ENCODE measurements at regions not wholly inside any gene's neighbourhood (a gene's known extent, or its start where the extent isn't known, plus 50 kb on each side); places are given as distances from the start of the nearest gene placed in this dataset.
A peak's percentile ranks its signal among the peaks of the same experiment; 100 is the strongest.
"Not testable (repeated sequence)": the region's sequence is repeated elsewhere in the genome, so short reads cannot be mapped to it uniquely, and the experiment has no call there.

GRCh38 chr10:117458571-117458970 lies 83.3 kb upstream of the PDZD8 start:
- no peak for DNase-seq (ENCODE audit: extremely low read depth in 1 of 2, low read depth in 1 of 2)

- no peak for DNase-seq (ENCODE audit: extremely low read depth in 1 of 2, low read depth in 1 of 2)
These were observed 82.7 kb upstream of the PDZD8 start for GRCh38 chr10:117457932-117458331.

GRCh38 chr10:117457071-117457810 lies 82.0 kb upstream of the PDZD8 start:
- no peak for DNase-seq (ENCODE audit: extremely low read depth in 1 of 2, low read depth in 1 of 2)

GRCh38 chr10:117455346-117455745 lies 80.1 kb upstream of the PDZD8 start:
- DNase-seq (ENCODE audit: extremely low read depth in 1 of 2, low read depth in 1 of 2), result no peak

- DNase-seq (ENCODE audit: extremely low read depth in 1 of 2, low read depth in 1 of 2), result no peak
These were observed 79.3 kb upstream of the PDZD8 start for GRCh38 chr10:117454502-117454901.

- DNase-seq (ENCODE audit: extremely low read depth in 1 of 2, low read depth in 1 of 2), result not testable (repeated sequence)
These were observed 78.2 kb upstream of the PDZD8 start for GRCh38 chr10:117453484-117453883.

- no peak for DNase-seq (ENCODE audit: extremely low read depth in 1 of 2, low read depth in 1 of 2)
These were observed 75.7 kb upstream of the PDZD8 start for GRCh38 chr10:117450940-117451339.

GRCh38 chr10:117449636-117450035 lies 74.4 kb upstream of the PDZD8 start:
- DNase-seq (ENCODE audit: extremely low read depth in 1 of 2, low read depth in 1 of 2), result no peak

GRCh38 chr10:117448802-117449201 lies 73.6 kb upstream of the PDZD8 start:
- no peak for DNase-seq (ENCODE audit: extremely low read depth in 1 of 2, low read depth in 1 of 2)

GRCh38 chr10:117445992-117446391 lies 70.8 kb upstream of the PDZD8 start:
- no peak for DNase-seq (ENCODE audit: extremely low read depth in 1 of 2, low read depth in 1 of 2)

GRCh38 chr10:117444497-117445040 lies 69.3 kb upstream of the PDZD8 start:
- no peak for DNase-seq (ENCODE audit: extremely low read depth in 1 of 2, low read depth in 1 of 2)

GRCh38 chr10:117443686-117444041 lies 68.4 kb upstream of the PDZD8 start:
- no peak for DNase-seq (ENCODE audit: extremely low read depth in 1 of 2, low read depth in 1 of 2)

- DNase-seq (ENCODE audit: extremely low read depth in 1 of 2, low read depth in 1 of 2), result peak; percentile 18 to 33
These were observed 67.9 kb upstream of the PDZD8 start for GRCh38 chr10:117442944-117443685.

- no peak for DNase-seq (ENCODE audit: extremely low read depth in 1 of 2, low read depth in 1 of 2)
These were observed 67.3 kb upstream of the PDZD8 start for GRCh38 chr10:117442521-117442920.

- DNase-seq (ENCODE audit: extremely low read depth in 1 of 2, low read depth in 1 of 2), result no peak
These were observed 66.7 kb upstream of the PDZD8 start for GRCh38 chr10:117441812-117442443.

GRCh38 chr10:117441361-117441760 lies 66.1 kb upstream of the PDZD8 start:
- no peak for DNase-seq (ENCODE audit: extremely low read depth in 1 of 2, low read depth in 1 of 2)

GRCh38 chr10:117439243-117439912 lies 64.1 kb upstream of the PDZD8 start:
- DNase-seq (ENCODE audit: extremely low read depth in 1 of 2, low read depth in 1 of 2), result no peak

GRCh38 chr10:117432866-117433265 lies 57.6 kb upstream of the PDZD8 start:
- no peak for DNase-seq (ENCODE audit: extremely low read depth in 1 of 2, low read depth in 1 of 2)

- no peak for DNase-seq (ENCODE audit: extremely low read depth in 1 of 2, low read depth in 1 of 2)
These were observed 55.9 kb upstream of the PDZD8 start for GRCh38 chr10:117431160-117431559.

- DNase-seq (ENCODE audit: extremely low read depth in 1 of 2, low read depth in 1 of 2), result not testable (repeated sequence)
These were observed 55.3 kb upstream of the PDZD8 start for GRCh38 chr10:117430535-117430934.

- DNase-seq (ENCODE audit: extremely low read depth in 1 of 2, low read depth in 1 of 2), result no peak
These were observed 54.5 kb upstream of the PDZD8 start for GRCh38 chr10:117429643-117430265.
